Activated T-helper 1 cell treated with Interleukin-2 at 50 U/mL for 16 hours (primary cell): ENCODE measurements at regions not wholly inside any gene's neighbourhood (a gene's known extent, or its start where the extent isn't known, plus 50 kb on each side); places are given as distances from the start of the nearest gene placed in this dataset.
"Not testable (repeated sequence)": the region's sequence is repeated elsewhere in the genome, so short reads cannot be mapped to it uniquely, and the experiment has no call there.

Experiments
- DNase-seq: peaks from one replicate; pipeline ENCODE4 v3.0.0-alpha.2; 2020; ENCODE audit warnings: low read depth

GRCh38 chr13:48844676-48845075 is 131.0 kb upstream of the FNDC3A start:
- DNase-seq, result no peak

GRCh38 chr13:48849515-48849914 is 126.2 kb upstream of the FNDC3A start:
- DNase-seq, result no peak

GRCh38 chr13:48851707-48852106 is 124.0 kb upstream of the FNDC3A start:
- no peak for DNase-seq

- no peak for DNase-seq
Measured at GRCh38 chr13:48852911-48853727, 122.6 kb upstream of the FNDC3A start.

- no peak for DNase-seq
Measured at GRCh38 chr13:48853728-48854102, 122.0 kb upstream of the FNDC3A start.

- DNase-seq, result no peak
Measured at GRCh38 chr13:48857576-48857975, 118.1 kb upstream of the FNDC3A start.

- DNase-seq, result no peak
Measured at GRCh38 chr13:48858122-48858902, 117.4 kb upstream of the FNDC3A start.

GRCh38 chr13:48859272-48860105 is 116.2 kb upstream of the FNDC3A start:
- DNase-seq, result no peak

GRCh38 chr13:48860364-48860763 is 115.3 kb upstream of the FNDC3A start:
- no peak for DNase-seq

- no peak for DNase-seq
Measured at GRCh38 chr13:48862572-48862971, 113.1 kb upstream of the FNDC3A start.

- no peak for DNase-seq
Measured at GRCh38 chr13:48864100-48864499, 111.6 kb upstream of the FNDC3A start.

- DNase-seq, result no peak
Measured at GRCh38 chr13:48866249-48866648, 109.5 kb upstream of the FNDC3A start.

- no peak for DNase-seq
Measured at GRCh38 chr13:48873081-48873480, 102.6 kb upstream of the FNDC3A start.

GRCh38 chr13:48873587-48873986 is 102.1 kb upstream of the FNDC3A start:
- DNase-seq, result no peak

GRCh38 chr13:48874165-48874564 is 101.5 kb upstream of the FNDC3A start:
- DNase-seq, result no peak

GRCh38 chr13:48875047-48875446 is 100.7 kb upstream of the FNDC3A start:
- DNase-seq, result no peak

- DNase-seq, result no peak
Measured at GRCh38 chr13:48876289-48876688, 99.4 kb upstream of the FNDC3A start.

GRCh38 chr13:48879432-48879831 is 96.3 kb upstream of the FNDC3A start:
- no peak for DNase-seq

- no peak for DNase-seq
Measured at GRCh38 chr13:48879854-48880253, 95.9 kb upstream of the FNDC3A start.

- not testable (repeated sequence) for DNase-seq
Measured at GRCh38 chr13:48883786-48884185, 91.9 kb upstream of the FNDC3A start.

- no peak for DNase-seq
Measured at GRCh38 chr13:48885027-48885395, 90.7 kb upstream of the FNDC3A start.

GRCh38 chr13:48888613-48889012 is 87.1 kb upstream of the FNDC3A start:
- DNase-seq, result no peak

GRCh38 chr13:48890391-48890790 is 85.3 kb upstream of the FNDC3A start:
- DNase-seq, result no peak
